ENCODE measurements at regions not wholly inside any gene's neighbourhood (a gene's known extent, or its start where the extent isn't known, plus 50 kb on each side); places are given as distances from the start of the nearest gene placed in this dataset.
"Not testable (repeated sequence)": the region's sequence is repeated elsewhere in the genome, so short reads cannot be mapped to it uniquely, and the experiment has no call there.

DNA sequence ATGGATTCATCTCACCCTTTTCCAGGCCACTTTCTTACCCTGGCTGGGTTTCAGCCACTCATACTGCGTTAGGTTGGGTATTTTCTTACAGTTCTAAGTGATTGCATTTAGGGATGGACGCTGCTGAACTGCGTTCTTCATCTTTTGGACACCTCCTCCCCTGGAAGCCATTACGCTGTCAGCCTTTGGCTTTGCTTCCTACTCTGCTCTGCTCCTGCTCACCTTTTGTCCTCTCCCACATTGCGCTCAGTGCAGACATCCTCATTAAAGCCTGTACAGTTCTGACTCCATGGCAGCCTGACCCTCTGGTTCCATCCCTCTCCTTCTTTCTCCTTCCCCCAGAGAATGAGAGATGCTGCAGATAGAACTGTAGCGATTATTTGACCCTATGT, 108.9 kb downstream of the SRGAP2 start:
- DNase-seq: not testable (repeated sequence)

DNA sequence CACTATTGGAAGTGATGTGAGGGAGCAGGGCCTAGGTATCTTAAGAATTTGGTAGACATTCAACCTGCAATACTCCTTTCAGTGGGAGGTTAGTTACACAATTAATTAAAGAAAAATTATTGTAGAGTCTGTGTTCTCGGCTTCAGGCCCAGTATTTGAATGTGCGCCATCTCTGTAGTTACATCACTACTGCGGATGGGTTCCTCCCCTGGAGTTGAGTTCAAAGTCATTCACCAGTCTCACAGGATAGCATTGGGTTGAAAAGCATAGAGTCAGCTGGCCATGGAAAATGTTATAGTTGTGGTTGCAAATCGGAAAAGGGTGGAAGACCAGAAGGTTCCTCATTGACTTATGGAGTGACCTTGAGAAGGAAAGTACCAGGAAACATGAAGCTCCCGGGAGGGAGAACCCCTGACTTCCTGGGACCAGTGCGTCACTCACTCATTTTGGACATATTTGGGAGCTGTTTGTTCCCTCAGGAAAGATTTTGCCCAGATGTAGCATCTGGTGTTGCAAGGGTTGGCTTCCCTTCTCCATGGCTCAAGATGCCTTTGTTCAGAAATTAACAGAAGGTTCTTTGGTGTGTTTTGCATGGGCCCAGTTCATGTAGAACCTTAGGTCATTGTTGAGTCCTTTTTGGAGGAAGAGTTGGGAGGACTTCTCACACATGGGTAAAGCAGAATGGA, 111.8 kb downstream of the SRGAP2 start:
- not testable (repeated sequence) for DNase-seq

DNA sequence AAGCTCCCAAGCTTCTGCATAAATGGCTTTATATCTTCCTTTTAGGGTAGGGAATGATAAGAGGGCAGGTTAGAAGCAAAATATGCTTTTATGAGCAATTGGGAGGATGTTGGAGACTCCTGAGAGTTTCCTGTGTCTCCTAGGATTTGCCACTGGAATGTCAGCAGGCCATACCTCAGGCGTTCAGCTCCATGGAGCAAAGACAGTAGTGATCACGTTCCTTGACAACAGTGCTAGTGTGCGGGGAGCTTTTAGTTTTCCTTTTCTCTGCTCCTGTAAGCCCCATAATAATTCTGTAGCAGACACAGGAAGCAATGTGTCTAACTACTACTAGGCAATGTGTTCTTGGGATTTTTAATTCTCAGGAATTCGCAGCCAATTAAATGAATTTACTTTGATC, 113.6 kb downstream of the SRGAP2 start:
- DNase-seq: not testable (repeated sequence)

DNA sequence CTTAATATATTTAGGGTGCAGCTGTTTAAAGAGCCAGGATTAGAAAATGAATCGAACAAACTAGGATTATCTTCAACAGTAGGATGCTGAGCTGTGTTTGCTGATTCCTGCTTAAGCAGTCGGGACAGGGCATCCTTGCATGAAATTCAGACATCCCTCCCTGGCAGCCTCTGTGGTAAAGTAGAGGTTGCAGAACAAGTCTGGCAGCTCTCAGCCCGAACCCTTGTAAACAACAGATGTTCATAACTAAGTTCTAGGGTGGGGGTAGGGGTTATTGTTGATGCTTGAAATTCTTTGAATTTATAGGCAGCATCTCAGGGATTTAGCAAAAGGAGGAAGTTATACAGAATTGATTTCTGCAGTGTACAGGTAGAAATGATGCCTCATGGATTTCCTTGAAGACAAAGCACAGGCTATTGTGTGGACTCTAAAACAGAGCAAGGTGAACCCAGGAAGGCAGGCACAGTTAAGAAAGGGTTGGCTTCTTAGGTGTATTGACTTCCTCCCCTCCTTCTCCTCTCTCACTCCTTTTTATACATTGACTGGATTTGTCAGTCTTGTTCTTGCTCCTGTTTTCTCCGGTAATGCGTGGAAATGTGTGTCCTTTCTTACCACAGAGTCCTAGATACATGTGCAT, 114.7 kb downstream of the SRGAP2 start:
- DNase-seq: not testable (repeated sequence)

DNA sequence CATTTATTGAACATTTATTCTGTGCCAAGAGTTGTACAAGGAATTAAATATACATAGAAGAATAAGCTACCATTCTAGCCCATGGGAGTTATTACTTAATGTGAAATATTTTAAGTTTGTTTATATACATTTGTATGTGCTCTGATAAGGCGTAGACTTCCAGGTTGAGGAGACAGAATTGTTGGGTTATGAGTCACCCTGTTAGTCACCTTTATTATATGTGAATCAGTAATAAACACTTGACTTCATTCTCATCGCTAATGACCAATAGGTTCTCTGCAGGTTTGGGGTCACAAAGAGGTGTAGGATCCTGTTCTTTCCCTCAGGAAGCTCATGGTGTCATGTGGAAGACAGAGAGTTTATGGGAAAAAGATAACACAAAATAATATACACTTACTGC, 116.9 kb downstream of the SRGAP2 start:
- not testable (repeated sequence) for DNase-seq

DNA sequence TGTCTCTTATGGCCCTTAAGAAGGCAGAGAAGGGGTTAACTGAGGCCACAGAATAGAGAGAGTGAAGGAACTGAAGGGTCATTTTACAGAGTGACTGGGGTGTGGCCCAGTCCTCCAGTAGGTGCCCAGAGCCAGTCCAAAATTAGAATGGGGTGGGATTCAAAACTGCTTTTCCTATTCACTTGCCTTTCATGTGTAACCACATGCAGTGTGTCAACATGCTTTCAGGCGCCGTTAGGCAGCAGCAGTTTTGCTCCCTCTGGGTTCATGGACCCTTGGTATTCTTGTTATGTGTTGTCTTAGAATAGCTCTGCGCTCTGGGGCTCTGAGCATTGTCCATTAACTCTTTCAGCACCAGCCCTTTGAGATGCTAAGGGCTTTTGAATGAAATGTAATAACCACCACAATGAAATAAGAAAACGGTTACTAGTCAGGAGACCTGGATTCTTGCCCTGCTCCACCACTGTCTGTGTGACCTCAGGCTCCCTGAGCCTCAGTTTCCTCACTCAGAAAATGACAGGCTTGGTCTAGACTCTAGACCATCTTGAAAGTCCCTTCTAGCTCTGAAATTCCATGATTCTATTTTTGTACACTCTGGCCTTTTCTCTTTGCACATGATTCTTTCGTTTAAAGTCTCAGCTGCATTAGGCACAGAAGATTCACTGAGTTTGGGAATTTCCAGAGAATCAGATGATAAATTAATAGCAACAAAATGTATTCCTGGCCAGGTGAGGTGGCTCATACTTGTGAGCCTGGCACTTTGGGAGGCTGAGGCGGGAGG, 123.0 kb downstream of the SRGAP2 start:
- not testable (repeated sequence) for DNase-seq

DNA sequence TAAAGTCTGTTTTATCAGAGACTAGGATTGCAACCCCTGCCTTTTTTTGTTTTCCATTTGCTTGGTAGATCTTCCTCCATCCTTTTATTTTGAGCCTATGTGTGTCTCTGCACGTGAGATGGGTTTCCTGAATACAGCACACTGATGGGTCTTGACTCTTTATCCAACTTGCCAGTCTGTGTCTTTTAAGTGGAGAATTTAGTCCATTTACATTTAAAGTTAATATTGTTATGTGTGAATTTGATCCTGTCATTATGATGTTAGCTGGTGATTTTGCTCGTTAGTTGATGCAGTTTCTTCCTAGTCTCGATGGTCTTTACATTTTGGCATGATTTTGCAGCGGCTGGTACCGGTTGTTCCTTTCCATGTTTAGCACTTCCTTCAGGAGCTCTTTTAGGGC, 128.3 kb downstream of the SRGAP2 start:
- DNase-seq: not testable (repeated sequence)

DNA sequence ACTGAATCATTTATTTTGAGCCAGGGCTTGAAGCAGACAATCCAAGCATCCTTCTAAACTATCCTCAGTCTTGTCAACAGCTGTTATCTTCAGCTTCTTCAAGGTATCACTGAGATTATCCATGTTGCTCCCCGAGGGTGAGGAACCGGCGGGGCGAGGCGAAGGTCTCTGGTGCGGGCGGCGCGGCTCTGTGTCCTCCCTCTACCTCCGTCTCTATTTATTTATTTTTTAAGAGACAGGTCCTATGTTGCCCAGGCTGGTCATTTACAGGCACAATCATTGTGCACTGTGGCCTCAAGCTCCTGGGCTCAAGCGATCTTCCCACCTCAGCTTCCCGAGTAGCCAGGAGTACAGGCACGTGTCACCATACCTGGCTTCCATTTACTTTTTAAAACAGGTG, 130.0 kb downstream of the SRGAP2 start:
- not testable (repeated sequence) for DNase-seq

DNA sequence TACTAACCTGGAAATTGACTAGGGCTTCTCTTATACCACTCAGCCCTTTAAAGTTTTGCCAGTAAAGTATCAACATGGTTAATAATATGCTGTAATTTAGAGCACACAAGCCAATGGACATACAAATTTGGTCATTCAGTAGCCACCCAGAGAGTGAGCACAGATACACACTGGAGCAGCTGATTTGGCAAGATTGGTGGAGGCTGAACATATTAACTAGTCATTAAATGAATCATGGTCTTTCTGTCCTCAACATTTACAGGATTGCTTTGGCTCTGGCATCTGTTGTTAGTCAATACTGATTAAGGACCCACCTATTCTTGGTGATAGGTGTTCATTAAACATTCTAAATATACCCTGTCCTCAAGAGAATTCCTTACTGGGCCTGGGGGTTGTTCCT, 130.6 kb downstream of the SRGAP2 start:
- DNase-seq: not testable (repeated sequence)

DNA sequence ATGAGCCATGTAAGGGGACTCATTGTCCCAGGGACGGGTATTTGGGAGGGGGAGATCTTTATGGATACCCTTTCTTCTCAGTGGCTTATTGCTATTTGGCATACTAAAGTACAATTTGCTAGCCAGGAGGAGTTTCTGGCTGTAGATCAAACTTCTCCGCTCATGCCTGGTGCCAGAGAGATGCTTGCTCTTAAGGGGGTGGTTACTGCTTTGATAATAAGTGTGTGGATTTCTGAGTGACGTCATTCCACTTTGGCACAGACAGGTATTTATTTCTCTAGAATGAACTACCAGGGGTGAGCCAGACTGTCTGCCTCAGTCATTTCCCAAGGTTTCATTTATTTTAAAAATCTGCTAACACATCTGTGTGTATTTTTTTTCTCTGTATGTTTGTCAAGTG, 131.1 kb downstream of the SRGAP2 start:
- DNase-seq: not testable (repeated sequence)

DNA sequence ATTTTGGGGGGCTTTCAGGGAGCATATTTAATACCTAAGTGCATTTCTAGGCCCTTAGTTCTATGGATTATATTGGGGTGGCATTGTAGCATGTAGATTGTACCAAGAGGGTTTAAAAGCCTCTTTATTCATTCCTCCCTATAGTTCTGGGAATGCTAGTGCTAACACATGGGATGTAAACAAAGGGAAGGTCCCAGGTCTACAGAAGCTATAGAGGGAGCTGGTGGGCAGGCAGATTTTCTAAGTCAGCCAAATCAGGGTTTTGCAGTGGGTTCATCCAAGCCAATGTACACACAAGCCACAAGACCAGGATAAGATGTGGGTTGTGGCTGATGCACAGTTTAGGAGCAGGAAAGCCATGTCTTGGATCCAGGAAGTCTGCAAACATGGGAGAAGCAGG, 131.8 kb downstream of the SRGAP2 start:
- DNase-seq: not testable (repeated sequence)

DNA sequence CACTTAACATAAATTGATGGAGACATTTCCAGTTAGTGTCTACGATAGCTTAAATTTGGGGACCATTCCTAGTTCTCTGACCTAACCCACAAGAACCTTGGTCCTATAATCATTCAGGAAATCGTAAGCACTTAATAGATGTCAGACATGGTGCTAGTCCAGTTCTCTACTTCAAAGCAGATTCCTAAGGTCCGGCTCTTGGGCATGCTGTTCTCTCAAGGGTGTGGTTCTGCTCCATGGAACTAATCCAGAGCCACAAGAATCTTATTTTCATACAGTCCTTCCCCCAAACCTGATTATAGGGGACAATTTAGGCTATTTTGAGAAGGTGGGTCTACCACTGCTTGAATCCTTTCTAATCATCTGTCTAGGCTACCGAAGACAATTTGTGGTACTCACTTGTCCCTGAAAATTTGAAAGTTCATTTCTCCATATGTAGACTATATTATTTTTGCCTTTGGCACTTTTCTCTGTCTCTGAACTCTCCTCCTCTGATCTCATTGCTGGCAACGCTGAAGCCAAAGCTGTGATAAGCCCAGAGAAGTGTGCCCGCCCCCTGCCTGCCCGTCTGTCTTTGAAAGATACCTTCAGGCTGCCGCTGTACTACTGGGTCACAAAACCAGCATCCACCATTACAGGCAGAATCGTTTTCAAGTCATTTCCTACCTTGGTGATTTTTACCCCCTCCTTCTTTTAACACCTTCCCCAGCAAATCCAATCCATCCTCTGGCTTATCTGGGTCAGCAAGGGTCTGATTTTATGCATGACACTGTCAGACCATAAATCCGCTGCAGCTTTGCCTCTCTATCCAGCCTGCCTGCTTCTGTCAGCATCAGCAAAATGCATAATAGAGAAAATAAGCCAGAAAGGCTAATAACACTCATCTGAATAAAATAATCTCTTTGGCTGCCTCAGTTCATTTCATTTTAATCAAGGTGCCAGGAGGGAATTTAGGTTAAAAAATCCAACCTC, 132.8 kb downstream of the SRGAP2 start:
- not testable (repeated sequence) for DNase-seq

DNA sequence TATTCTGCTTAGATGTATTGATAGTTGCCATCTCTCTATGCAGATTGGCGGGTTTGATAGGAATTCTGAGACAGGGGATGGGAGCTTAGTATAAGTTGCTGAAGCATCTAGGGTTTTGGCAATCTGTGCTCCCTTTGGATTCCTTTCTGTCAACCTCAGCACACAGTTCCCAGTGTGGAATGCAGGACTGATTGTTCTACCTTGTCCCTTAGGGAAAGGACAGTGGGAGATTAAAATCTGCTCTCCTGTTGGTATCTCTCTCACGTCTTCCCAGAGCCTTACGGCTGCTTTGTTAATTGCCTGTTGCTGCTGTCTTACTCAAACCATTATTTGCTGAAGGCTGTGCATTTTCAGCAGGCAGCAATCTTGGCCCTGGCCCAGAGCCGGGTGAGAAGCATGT, 133.3 kb upstream of the IKBKE start:
- DNase-seq: peak; percentile 13

DNA sequence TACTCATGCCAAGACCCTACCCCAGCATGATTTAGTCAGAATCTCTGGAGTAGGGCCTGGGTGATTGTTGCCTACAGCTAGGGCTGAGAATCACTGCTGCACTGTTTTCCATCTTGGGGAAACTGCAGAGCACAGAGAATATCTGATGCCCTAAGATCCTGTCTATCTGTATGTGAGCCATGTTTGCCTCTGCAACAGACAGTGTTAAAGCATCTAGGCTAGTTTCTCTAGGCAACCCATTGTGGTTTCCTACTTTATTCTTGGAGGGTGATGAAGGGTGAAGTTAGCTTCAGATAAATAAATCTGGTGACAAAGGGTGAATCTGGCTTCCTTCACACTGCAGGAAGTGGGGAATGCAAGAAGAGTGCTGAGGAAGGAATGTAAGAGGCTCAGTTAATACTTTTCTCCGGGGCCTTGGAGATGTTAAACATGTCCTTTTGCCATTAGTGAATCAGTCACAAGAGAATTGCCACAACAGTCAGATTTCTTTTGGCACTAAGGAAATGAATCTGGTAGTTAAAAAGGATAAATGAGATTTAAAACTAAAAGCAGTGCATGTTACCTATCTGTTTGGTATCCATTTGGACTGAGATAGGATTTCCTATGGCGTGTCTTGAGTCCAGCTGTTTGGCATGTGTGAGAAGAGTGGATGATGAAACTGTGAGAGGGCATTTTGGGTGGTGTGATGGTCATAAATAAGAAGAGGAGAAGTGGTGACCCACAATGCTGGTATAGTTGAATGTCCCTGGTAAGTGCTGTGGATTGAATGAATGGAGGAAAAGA, 119.6 kb upstream of the IKBKE start:
- DNase-seq: peak; percentile 25

DNA sequence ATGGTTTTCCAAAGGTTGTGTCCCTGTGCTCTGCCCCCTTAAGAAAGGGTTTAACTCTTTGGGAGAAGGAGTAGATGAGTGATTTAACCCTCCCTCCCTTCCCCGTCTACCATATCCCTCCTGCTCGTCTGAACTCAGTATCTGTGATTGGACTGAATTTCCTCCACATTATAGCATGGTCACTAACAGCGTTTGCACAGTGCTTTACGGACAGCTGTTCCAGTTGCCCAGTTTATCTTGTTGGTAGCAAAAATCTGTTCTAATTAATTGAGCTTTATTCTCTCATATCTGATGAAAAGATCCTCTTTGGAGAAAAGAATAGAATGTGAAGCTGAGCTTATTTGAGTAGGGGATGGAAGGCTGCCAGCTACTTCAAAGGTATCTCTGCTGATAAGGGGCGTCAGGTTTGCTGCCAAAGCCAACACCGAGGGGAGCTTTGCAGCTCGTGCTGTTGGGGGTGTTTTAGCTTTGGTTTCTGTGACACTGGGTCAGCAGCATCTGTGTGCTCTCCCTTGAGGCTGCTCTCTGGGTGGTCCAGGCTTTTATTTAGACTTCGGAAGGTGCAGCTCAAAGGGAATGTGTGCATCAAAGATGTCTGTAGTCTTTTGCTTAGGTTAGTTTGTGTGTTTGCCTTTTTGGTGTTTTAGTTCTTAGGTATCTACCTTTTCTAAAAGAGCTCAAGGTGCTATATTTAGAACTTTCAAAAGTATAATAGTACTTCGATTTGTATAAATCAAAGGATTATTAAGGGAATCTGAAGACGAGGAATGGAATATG, 118.8 kb upstream of the IKBKE start:
- DNase-seq: not testable (repeated sequence)

DNA sequence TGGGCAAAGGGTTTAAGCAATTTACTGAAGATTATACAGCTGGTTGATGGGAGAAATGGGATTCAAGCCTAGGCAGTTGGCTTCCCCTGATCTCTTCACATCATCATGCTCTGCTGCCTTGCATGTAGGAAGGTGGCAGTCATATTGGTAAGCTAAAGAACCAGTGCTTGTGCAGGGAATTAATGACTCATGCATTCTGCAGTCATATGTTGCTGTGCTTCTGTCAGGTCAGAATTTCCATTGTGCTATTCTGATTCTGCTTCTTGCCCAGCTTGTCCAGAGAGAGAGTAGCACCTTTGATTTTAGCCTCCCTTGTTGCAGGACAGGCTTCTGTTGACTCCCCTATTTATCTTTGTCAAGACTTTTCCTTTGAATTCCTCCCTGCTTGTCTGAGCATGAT, 114.0 kb upstream of the IKBKE start:
- DNase-seq: peak; percentile 45

DNA sequence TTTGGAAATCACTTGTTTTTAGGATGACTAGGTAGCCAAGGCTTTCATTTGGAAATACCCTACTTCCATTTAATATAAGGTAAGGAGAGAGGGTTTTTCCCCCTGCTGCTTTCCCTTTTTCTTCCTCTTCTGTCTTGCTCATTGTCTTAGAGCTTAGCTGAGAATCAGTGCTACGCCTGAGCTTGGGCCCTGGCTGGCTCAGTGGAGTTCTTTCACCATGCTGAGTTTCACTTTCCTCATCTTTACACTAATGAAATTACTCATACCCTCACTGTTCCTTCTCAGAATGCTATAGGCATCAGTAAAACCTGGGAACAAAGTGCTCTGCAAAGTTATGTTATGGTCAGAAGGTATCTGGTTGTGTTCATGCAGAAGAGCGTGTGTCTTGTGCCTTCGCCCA, 112.3 kb upstream of the IKBKE start:
- not testable (repeated sequence) for DNase-seq

DNA sequence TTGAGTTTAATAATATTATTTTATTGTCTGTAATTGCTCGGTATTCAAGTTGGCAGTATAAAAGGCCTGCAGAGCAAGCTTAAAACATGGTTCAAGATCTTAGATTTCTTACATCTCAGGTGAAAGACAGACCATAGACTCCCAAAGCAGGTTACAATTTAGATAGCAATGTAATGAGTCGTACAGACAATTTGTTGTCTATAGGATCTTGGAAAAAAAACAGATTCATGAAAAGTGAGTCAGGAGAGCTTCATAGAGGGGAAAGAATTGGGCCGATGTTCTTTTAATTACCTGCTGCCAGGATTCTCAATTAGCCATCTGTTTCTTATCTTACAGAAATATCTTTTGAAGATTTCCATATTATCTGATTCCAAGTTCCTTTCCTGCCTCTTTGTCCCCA, 111.5 kb upstream of the IKBKE start:
- DNase-seq: not testable (repeated sequence)

DNA sequence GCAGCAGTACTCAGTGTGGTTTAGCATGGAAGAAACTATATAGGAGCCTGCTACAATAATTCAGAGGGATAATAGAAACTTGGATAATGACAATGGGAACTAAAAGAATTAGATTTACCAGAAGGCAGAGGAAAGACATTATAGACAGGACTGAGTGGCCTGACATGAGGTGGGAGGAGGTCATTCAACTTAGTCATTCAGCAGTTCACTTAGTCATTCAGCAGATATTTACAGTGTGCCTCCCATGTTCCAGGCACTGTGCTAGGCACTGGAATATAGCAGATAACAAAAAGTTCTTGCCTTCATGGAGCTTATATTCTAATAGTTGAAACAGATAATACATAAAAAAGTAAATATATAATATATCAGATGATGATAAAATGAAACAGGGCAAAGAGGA, 110.9 kb upstream of the IKBKE start:
- not testable (repeated sequence) for DNase-seq

DNA sequence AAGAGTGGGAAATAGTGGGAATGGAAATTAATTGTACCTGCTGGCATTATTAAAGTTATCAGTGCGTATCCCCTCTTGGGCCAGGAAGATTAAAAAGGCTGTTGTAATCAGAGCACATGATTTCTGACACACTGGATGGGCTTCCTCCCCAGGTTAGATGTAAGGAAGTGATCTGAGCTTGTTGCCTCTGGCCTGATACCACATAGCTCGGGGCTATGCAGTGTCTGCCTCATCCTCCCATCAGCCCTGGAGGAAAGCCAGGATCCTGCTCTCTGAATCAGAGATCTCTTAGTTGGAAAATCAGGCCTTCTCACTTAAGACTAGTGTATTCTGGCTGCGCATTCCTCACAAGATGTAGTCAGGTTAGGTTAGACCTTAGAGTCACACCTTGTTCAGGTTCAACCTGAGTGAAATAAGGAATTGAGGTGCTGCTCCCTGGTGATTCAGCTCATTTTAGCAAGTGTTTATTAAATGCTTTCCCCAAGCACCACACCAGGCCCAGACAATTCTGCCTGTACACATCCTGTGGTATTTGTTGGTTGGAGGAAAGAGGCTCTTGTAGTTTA, 108.2 kb upstream of the IKBKE start:
- DNase-seq: not testable (repeated sequence)
